IMR-90 (cell line): ENCODE measurements at regions not wholly inside any gene's neighbourhood (a gene's known extent, or its start where the extent isn't known, plus 50 kb on each side); places are given as distances from the start of the nearest gene placed in this dataset.

Experiments used
- ATAC-seq: fragments of 200-7000 bp; cut with Tn5 transposase; 2 replicates; pipeline ENCODE4 v1.9.1; 2020; ENCODE audit warnings: low read depth, mild to moderate bottlenecking, moderate library complexity
- BruUV-seq: library from RNA; stranded (reverse); fragments of 400-500 nt; replicated peaks from 2 replicates; lab custom pipeline; 2021; lab: Mats Ljungman, UMichigan
- CTCF ChIA-PET: fragments of 300-600 bp; formaldehyde crosslinking; extraction: SDS; loops from one replicate; lab custom pipeline; 2021; ENCODE audit warnings: antibody characterized with exemption; lab: Yijun Ruan, JAX
- POLR2A ChIA-PET: fragments of 300-600 bp; sonication (Branson Sonifier 250); formaldehyde crosslinking; loops from one replicate; lab custom pipeline; 2022; ENCODE audit warnings: antibody characterized with exemption; ENCODE audit not compliant: unreplicated experiment; lab: Charles Lee
- DNase-seq: peaks from one replicate; pipeline ENCODE4 v3.0.0; 2013
- H2AFZ ChIP-seq: replicated peaks from 2 replicates; pipeline ENCODE3; 2013; ENCODE audit warnings: low read length, mild to moderate bottlenecking; ENCODE audit not compliant: poor library complexity
- H2AK5ac ChIP-seq: 2 replicates; pipeline ENCODE4 v1.6.1; 2013; ENCODE audit warnings: low read depth, low read length, inconsistent platforms
- H2AK9ac ChIP-seq: replicated peaks from 2 replicates; pipeline ENCODE3; 2013; ENCODE audit warnings: mild to moderate bottlenecking, low read depth, low read length, moderate library complexity; ENCODE audit not compliant: poor library complexity
- H2BK120ac ChIP-seq: 2 replicates; pipeline ENCODE4 v1.6.1; 2013; ENCODE audit warnings: low read depth, low read length, inconsistent platforms
- H2BK15ac ChIP-seq: 3 replicates; pipeline ENCODE4 v1.6.1; 2013; ENCODE audit warnings: low read depth, low read length, inconsistent platforms
- H2BK20ac ChIP-seq: 2 replicates; pipeline ENCODE4 v1.6.1; 2013; ENCODE audit warnings: low read depth, mild to moderate bottlenecking, inconsistent platforms, low read length, moderate library complexity
- H2BK5ac ChIP-seq: 2 replicates; pipeline ENCODE4 v1.6.1; 2013; ENCODE audit warnings: mild to moderate bottlenecking, low read depth, low read length, inconsistent platforms; ENCODE audit not compliant: poor library complexity, severe bottlenecking
- H3K14ac ChIP-seq: replicated peaks from 2 replicates; pipeline ENCODE4 v1.6.1; 2013; ENCODE audit warnings: low read depth, low read length, inconsistent platforms
- H3K18ac ChIP-seq: 2 replicates; pipeline ENCODE4 v1.6.1; 2013; ENCODE audit warnings: low read depth, low read length, control low read depth
- H3K23ac ChIP-seq: 2 replicates; pipeline ENCODE4 v1.6.1; 2013; ENCODE audit warnings: low read depth, low read length, inconsistent platforms
- H3K27ac ChIP-seq: 2 replicates; pipeline ENCODE4 v1.5.1; 2013; ENCODE audit warnings: mild to moderate bottlenecking, control low read depth, low read length; ENCODE audit not compliant: insufficient read depth
- H3K27me3 ChIP-seq: 2 replicates; pipeline ENCODE4 v1.6.1; 2013; ENCODE audit warnings: low read length; ENCODE audit not compliant: control insufficient read depth, insufficient read depth
- H3K36me3 ChIP-seq: 2 replicates; pipeline ENCODE4 v1.6.1; 2013; ENCODE audit warnings: low read length, mixed read lengths; ENCODE audit not compliant: control insufficient read depth, insufficient read depth
- H3K4ac ChIP-seq: 2 replicates; pipeline ENCODE4 v1.6.1; 2013; ENCODE audit warnings: low read depth, low read length, inconsistent platforms
- H3K4me1 ChIP-seq: 2 replicates; pipeline ENCODE4 v1.6.1; 2013; ENCODE audit warnings: low read length, mixed read lengths; ENCODE audit not compliant: control insufficient read depth, insufficient read depth
- H3K4me2 ChIP-seq: 2 replicates; pipeline ENCODE4 v1.6.1; 2013; ENCODE audit warnings: low read depth, mild to moderate bottlenecking, control low read depth, low read length, moderate library complexity
- H3K4me3 ChIP-seq: 2 replicates; pipeline ENCODE4 v1.5.1; 2013; ENCODE audit warnings: low read depth, mild to moderate bottlenecking, control low read depth, low read length, moderate library complexity; ENCODE audit not compliant: insufficient read depth
- H3K56ac ChIP-seq: 2 replicates; pipeline ENCODE4 v1.6.1; 2013; ENCODE audit warnings: low read length, inconsistent platforms; ENCODE audit not compliant: insufficient read depth; ENCODE audit errors: extremely low read depth
- H3K79me1 ChIP-seq, 2 experiments: 2 replicates each; pipeline ENCODE4 v1.6.1; 2013; ENCODE audit warnings: low read length in 2 of 2, inconsistent platforms in 1 of 2, low read depth in 1 of 2
- H3K9ac ChIP-seq: 2 replicates; pipeline ENCODE4 v1.6.1; 2013; ENCODE audit warnings: low read depth, low read length, control low read depth
- H3K9me1 ChIP-seq: 2 replicates; pipeline ENCODE4 v1.6.1; 2013; ENCODE audit warnings: low read length, inconsistent platforms; ENCODE audit not compliant: insufficient read depth
- H3K9me3 ChIP-seq: 2 replicates; pipeline ENCODE4 v1.6.1; 2013; ENCODE audit warnings: low read length; ENCODE audit not compliant: control insufficient read depth, insufficient read depth
- H4K20me1 ChIP-seq: 2 replicates; pipeline ENCODE4 v1.6.1; 2013; ENCODE audit warnings: low read length, inconsistent platforms; ENCODE audit not compliant: insufficient read depth
- H4K5ac ChIP-seq: 2 replicates; pipeline ENCODE4 v1.6.1; 2013; ENCODE audit warnings: mild to moderate bottlenecking, low read depth, low read length, control low read depth
- H4K8ac ChIP-seq, 2 experiments: 2 replicates each; pipeline ENCODE4 v1.6.1; 2013; ENCODE audit warnings: low read depth in 2 of 2, low read length in 2 of 2, control low read depth in 1 of 2, inconsistent platforms in 1 of 2
- H4K91ac ChIP-seq: 2 replicates; pipeline ENCODE4 v1.6.1; 2013; ENCODE audit warnings: low read depth, low read length, inconsistent platforms; ENCODE audit not compliant: insufficient read depth
- BHLHE40 ChIP-seq: fragments of 150-350 bp; IDR thresholded peaks from 2 replicates; pipeline ENCODE4 v1.6.1; 2016; ENCODE audit warnings: mild to moderate bottlenecking, low read depth, low read length
- CEBPB ChIP-seq: IDR thresholded peaks from 2 replicates; pipeline ENCODE4 v1.6.1; 2012; ENCODE audit warnings: low read depth, low read length, improper control_type of control experiment
- CHD1 ChIP-seq: IDR thresholded peaks from 2 replicates; pipeline ENCODE4 v1.6.1; 2012; ENCODE audit warnings: low read depth, low read length, improper control_type of control experiment
- MAFK ChIP-seq: IDR thresholded peaks from 2 replicates; pipeline ENCODE4 v1.6.1; 2012; ENCODE audit warnings: low read depth, low read length, improper control_type of control experiment
- MAZ ChIP-seq: IDR thresholded peaks from 2 replicates; pipeline ENCODE4 v1.6.1; 2012; ENCODE audit warnings: low read depth, mild to moderate bottlenecking, low read length, improper control_type of control experiment, moderate library complexity, borderline replicate concordance
- MXI1 ChIP-seq: IDR thresholded peaks from 2 replicates; pipeline ENCODE4 v1.6.1; 2012; ENCODE audit warnings: low read depth, mild to moderate bottlenecking, low read length, moderate library complexity, borderline replicate concordance
- NFE2L2 ChIP-seq: fragments of 150-350 bp; IDR thresholded peaks from 2 replicates; pipeline ENCODE4 v1.6.1; 2016; ENCODE audit warnings: low read depth, mild to moderate bottlenecking, low read length
- POLR2A ChIP-seq: IDR thresholded peaks from 2 replicates; pipeline ENCODE4 v1.6.1; 2012; ENCODE audit warnings: mild to moderate bottlenecking, low read depth, low read length
- RAD21 ChIP-seq: IDR thresholded peaks from 2 replicates; pipeline ENCODE4 v1.6.1; 2012; ENCODE audit warnings: low read length, improper control_type of control experiment
- RCOR1 ChIP-seq: IDR thresholded peaks from 2 replicates; pipeline ENCODE4 v1.6.1; 2012; ENCODE audit warnings: mild to moderate bottlenecking, low read length, improper control_type of control experiment; ENCODE audit not compliant: insufficient replicate concordance
- RFX5 ChIP-seq: IDR thresholded peaks from 2 replicates; pipeline ENCODE4 v1.8.0; 2012; ENCODE audit warnings: low read depth, mild to moderate bottlenecking, low read length, moderate library complexity
- SMC3 ChIP-seq: fragments of 150-350 bp; IDR thresholded peaks from 2 replicates; pipeline ENCODE4 v1.6.1; 2016; ENCODE audit warnings: low read depth, mild to moderate bottlenecking, antibody characterized with exemption, low read length, moderate library complexity
- WGBS, 2 experiments: methylation state at CpG; one replicate each; pipeline versions ENCODE4 v1.1.5 to v1.1.7; 2013; ENCODE audit warnings: missing lambda C conversion rate in 2 of 2; ENCODE audit not compliant: insufficient read length in 1 of 2; ENCODE audit errors: extremely low coverage in 2 of 2; 5-methylcytosine and 5-hydroxymethylcytosine counted together
- dilution Hi-C: fragments of 300-500 bp; cut with HindIII; formaldehyde crosslinking; loops from one replicate; pipeline ENCODE4 v1.14.3; 2018; ENCODE audit warnings: low sequenced_read_pairs; ENCODE audit not compliant: unreplicated experiment
- in situ Hi-C: fragments of 300-500 bp; cut with MboI; formaldehyde crosslinking; loops from 3 replicates; pipeline ENCODE4 v1.14.3; 2019; ENCODE audit warnings: low sequenced_read_pairs, inconsistent platforms, mixed read lengths
- intact Hi-C: fragments of 100-400 bp; cut with micrococcal nuclease; formaldehyde crosslinking; loops from 2 replicates; pipeline ENCODE4 v1.10.0; 2022
- TF ChIP-seq, protein P1 (sequence below): fragments of 150-350 bp; IDR thresholded peaks from 2 replicates; pipeline ENCODE4 v1.6.1; 2017; ENCODE audit warnings: mild to moderate bottlenecking, antibody characterized with exemption, low read length, low read depth
- TF ChIP-seq, protein P2 (sequence below): fragments of 150-350 bp; IDR thresholded peaks from 2 replicates; pipeline ENCODE4 v1.6.1; 2016; ENCODE audit warnings: low read depth, mild to moderate bottlenecking, low read length, moderate library complexity, borderline replicate concordance
- TF ChIP-seq, protein P3 (sequence below): conservative IDR thresholded peaks from 2 replicates; pipeline ENCODE4 v1.5.1; 2012; ENCODE audit warnings: mild to moderate bottlenecking, low read depth, low read length, improper control_type of control experiment

DNA sequence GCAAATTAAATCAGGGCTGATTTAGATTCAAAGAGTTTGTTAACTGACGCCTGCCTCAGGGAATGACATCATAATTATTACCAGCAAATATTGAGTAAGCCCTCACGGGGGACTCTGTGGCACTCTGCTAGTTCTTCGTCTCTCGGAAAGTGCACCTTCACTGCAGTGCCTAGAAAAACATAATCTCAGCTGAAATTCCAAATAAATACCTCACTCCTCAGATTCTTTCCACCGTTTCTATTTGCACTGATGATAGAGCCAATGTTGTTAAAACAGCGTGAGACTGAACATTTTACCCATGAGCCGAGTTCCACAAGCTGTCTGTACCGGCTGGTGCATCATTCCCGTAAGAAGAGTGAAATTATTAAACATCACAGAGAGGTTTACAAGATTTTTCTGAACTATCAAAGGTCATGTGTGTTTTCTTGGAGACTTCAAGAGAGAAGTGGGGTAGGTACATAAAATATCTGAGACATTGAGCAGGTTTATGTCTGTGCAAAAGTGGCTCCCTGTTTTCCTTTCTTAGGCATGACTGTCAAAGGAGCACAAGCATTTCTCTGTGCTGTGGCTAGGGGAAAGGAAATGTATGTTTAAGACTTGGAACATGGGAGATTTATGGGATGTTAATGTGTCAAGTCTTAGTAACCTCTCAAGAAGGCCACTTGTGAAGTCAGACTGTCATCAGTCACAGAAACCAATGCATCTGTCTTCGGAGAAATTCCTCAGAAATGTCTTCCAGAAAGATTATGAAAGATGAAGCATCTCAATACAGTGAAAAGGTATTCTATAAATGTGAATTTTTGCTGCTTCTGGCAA is 119.6 kb downstream of the CBLL2 start:
- POLR2A ChIA-PET: no interaction called here
- Histone ChIP-seq H4K5ac (no peak overlapping the region), H2BK5ac (no peak overlapping the region), H2AK5ac (no peak overlapping the region), H3K9me1 (0 out of 2 replicates have a peak, but pooled peaks cover 7% of the 10 kb centered on the region), H3K79me1 (no peaks in the 10 kb centered on the region), H3K4ac (no peak overlapping the region), H2AK9ac (no peak overlapping the region), H3K36me3 (no peaks in the 10 kb centered on the region), H2AFZ (no peak overlapping the region), H4K20me1 (no peaks in the 10 kb centered on the region), H4K91ac (no peak overlapping the region), H3K4me3 (no peak overlapping the region), H3K9ac (no peak overlapping the region), H2BK15ac (no peak overlapping the region), H3K14ac (no peak overlapping the region), H2BK120ac (no peak overlapping the region), H3K27ac (no peak overlapping the region), H3K4me1 (peaks cover 11% of the 10 kb centered on the region), H3K4me2 (no peak overlapping the region), H2BK20ac (no peak overlapping the region), H3K18ac (no peak overlapping the region; the same call in 1 of the 2 replicates), H3K9me3 (no peaks in the 10 kb centered on the region), H4K8ac (no peak overlapping the region), H3K56ac (no peak overlapping the region), H3K27me3 (no peaks in the 10 kb centered on the region), H3K23ac (no peak overlapping the region)
- BruUV-seq: no TSS peak
- dilution Hi-C loops: no loop called here
- TF ChIP-seq RCOR1 (no peak), MXI1 (no peak), SMC3 (no peak), POLR2A (no peak), NFE2L2 (no peak), RFX5 (no peak), BHLHE40 (no peak), CEBPB (no peak), MAFK (no peak), RAD21 (no peak), MAZ (no peak), CHD1 (no peak)
- TF ChIP-seq, protein P1, sequence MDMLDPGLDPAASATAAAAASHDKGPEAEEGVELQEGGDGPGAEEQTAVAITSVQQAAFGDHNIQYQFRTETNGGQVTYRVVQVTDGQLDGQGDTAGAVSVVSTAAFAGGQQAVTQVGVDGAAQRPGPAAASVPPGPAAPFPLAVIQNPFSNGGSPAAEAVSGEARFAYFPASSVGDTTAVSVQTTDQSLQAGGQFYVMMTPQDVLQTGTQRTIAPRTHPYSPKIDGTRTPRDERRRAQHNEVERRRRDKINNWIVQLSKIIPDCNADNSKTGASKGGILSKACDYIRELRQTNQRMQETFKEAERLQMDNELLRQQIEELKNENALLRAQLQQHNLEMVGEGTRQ: no peak
- TF ChIP-seq, protein P2, sequence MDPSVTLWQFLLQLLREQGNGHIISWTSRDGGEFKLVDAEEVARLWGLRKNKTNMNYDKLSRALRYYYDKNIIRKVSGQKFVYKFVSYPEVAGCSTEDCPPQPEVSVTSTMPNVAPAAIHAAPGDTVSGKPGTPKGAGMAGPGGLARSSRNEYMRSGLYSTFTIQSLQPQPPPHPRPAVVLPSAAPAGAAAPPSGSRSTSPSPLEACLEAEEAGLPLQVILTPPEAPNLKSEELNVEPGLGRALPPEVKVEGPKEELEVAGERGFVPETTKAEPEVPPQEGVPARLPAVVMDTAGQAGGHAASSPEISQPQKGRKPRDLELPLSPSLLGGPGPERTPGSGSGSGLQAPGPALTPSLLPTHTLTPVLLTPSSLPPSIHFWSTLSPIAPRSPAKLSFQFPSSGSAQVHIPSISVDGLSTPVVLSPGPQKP: no peak
- TF ChIP-seq, protein P3, sequence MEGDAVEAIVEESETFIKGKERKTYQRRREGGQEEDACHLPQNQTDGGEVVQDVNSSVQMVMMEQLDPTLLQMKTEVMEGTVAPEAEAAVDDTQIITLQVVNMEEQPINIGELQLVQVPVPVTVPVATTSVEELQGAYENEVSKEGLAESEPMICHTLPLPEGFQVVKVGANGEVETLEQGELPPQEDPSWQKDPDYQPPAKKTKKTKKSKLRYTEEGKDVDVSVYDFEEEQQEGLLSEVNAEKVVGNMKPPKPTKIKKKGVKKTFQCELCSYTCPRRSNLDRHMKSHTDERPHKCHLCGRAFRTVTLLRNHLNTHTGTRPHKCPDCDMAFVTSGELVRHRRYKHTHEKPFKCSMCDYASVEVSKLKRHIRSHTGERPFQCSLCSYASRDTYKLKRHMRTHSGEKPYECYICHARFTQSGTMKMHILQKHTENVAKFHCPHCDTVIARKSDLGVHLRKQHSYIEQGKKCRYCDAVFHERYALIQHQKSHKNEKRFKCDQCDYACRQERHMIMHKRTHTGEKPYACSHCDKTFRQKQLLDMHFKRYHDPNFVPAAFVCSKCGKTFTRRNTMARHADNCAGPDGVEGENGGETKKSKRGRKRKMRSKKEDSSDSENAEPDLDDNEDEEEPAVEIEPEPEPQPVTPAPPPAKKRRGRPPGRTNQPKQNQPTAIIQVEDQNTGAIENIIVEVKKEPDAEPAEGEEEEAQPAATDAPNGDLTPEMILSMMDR: no peak
- CTCF ChIA-PET: interaction anchor here (0.8 kb wide), 1 partner anchor 234 kb away, joined by 3 read pairs; no protein-coding TSS in a partner anchor
- intact Hi-C loops: no loop called here
- in situ Hi-C loops: no loop called here
- ATAC-seq (no peak), DNase-seq (no peak)
- WGBS, 2 experiments: no CpG with 5 or more reads among the region's 10 CpGs
